ENCODE measurements at regions not wholly inside any gene's neighbourhood (a gene's known extent, or its start where the extent isn't known, plus 50 kb on each side); places are given as distances from the start of the nearest gene placed in this dataset.
"Not testable (repeated sequence)": the region's sequence is repeated elsewhere in the genome, so short reads cannot be mapped to it uniquely, and the experiment has no call there.

DNA sequence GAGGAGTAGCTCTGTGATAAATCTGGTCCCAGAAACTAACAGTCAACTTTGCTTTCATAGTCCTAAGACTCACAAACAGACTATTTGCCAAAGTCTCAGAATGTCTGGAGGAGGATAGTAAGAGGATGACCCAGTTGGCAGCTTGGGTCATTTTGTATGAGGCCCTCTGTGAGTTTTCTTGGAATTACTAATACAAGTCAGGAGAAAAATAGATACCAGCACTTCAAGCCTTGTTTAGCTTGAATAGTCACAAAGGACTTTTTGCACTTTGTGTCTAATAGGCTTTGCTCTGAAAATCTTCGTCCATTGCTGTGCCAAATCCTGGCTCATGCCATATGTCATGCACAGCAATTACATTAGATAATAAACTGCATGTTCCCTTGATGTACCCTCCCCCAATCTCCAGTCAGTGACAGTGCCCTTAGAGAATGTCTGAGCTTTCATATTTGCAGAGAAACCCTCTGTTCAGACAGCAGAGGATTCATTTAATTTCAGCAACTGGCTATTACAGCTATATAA is 612.8 kb downstream of the CSNK1G3 start:
- no peak overlapping the region for H3K4me3 Mint-ChIP-seq
- no peaks in the 10 kb centered on the region for H3K36me3 Mint-ChIP-seq
- no peak for ATAC-seq (ENCODE audit: low read depth)
- no peak for DNase-seq
- POLR2A ChIA-PET, result no interaction called here
- H3K27me3 Mint-ChIP-seq, result no peaks in the 10 kb centered on the region
- no peaks in the 10 kb centered on the region for H3K4me1 Mint-ChIP-seq
- no peak overlapping the region for H3K27ac Mint-ChIP-seq
- H3K9me3 Mint-ChIP-seq, result no peaks in the 10 kb centered on the region

DNA sequence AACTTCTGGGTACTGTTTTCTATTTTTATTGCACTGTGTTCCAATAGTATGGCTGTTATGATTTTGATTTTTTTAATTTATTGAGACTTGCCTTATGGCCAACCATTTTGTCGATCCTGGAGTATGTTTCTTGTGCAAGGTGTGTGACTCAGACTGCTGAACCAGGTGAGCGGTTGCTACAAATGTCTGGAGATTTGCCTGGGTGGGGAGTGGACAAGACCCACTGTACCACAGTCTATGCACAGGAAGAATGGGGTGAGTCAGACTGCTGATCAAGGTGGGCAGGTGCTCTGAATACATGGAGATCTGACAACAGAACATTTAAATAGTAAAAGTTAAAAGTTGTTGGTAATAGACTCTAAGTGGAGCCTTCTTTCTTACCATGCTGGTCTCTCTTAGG is 609.2 kb downstream of the CSNK1G3 start:
- no peak for DNase-seq
- H3K27ac Mint-ChIP-seq, result no peak overlapping the region
- no peaks in the 10 kb centered on the region for H3K36me3 Mint-ChIP-seq
- H3K27me3 Mint-ChIP-seq, result no peaks in the 10 kb centered on the region
- no peak overlapping the region for H3K4me3 Mint-ChIP-seq
- no peaks in the 10 kb centered on the region for H3K4me1 Mint-ChIP-seq
- POLR2A ChIA-PET, result no interaction called here
- ATAC-seq (ENCODE audit: low read depth), result no peak
- no peaks in the 10 kb centered on the region for H3K9me3 Mint-ChIP-seq

DNA sequence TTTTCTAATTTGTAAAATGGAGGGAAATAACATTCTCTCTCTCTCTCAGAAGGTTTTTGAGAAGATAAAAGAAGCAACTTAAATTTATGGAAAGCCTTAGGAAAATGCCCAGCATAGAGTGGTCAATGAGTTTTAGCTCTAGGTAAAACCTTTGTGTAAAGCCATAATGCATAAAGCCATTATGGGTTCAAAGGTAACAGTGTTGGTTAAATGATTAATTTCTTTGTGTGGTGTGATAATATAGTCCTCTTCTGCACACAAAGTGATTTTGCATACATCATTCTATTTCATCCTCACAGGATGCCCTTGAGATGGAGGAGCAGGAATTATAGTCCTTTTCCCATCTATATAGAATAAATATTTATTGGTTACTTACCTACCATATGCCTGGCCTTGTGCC is 602.9 kb downstream of the CSNK1G3 start:
- ATAC-seq (ENCODE audit: low read depth) (no peak), DNase-seq (no peak)
- no peak overlapping the region for H3K4me3 Mint-ChIP-seq
- H3K9me3 Mint-ChIP-seq, result no peaks in the 10 kb centered on the region
- H3K27me3 Mint-ChIP-seq, result no peaks in the 10 kb centered on the region
- no peaks in the 10 kb centered on the region for H3K4me1 Mint-ChIP-seq
- no peaks in the 10 kb centered on the region for H3K36me3 Mint-ChIP-seq
- POLR2A ChIA-PET, result no interaction called here
- no peak overlapping the region for H3K27ac Mint-ChIP-seq

DNA sequence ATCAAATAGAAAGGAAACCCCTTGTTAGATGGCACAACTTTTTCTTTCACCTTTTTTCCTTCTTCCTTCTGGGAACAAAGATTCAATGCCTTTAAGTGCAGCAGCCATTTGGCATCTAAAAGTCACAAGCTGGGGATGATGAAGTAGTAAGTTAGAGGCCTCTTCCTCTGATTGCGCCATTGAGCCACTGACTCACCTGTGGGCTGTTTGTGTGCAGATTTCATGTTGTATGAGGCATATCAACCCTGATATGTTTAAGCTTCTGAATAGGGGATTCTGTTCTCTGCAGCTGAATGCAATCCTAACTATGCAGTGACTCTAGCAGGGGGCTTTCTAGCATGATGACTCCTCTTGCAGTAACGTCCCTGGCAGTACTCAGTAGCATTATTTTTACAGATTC is 599.9 kb downstream of the CSNK1G3 start:
- H3K27me3 Mint-ChIP-seq, result no peaks in the 10 kb centered on the region
- peaks cover 2% of the 10 kb centered on the region for H3K9me3 Mint-ChIP-seq
- ATAC-seq (ENCODE audit: low read depth), result no peak
- no peak overlapping the region for H3K4me3 Mint-ChIP-seq
- H3K36me3 Mint-ChIP-seq, result no peaks in the 10 kb centered on the region
- no peak overlapping the region for H3K27ac Mint-ChIP-seq
- POLR2A ChIA-PET, result no interaction called here
- no peak for DNase-seq
- no peaks in the 10 kb centered on the region for H3K4me1 Mint-ChIP-seq

DNA sequence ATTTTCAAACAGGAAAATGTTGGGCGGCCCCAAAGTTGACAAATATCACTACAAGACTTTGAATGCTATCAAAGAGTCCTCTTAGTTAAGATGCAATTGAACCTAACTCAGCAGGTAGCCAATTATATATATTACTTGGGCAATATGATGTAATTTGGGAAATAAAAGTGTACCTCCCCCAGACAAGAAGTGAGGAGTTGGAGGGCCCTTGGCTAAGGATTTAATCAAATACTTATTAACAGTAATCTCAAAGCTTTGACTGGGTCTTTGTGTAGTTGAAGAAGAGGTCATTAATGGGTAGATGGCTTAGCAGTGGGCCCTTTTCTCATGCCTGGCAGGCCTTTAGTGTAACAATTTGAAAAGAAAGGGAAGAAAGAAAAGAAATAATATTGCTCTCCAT is 599.0 kb downstream of the CSNK1G3 start:
- Mint-ChIP-seq H3K9me3 (peaks cover 2% of the 10 kb centered on the region), H3K27ac (no peak overlapping the region), H3K27me3 (no peaks in the 10 kb centered on the region), H3K36me3 (no peaks in the 10 kb centered on the region), H3K4me3 (no peak overlapping the region), H3K4me1 (no peaks in the 10 kb centered on the region)
- POLR2A ChIA-PET, result no interaction called here
- DNase-seq, result no peak
- ATAC-seq (ENCODE audit: low read depth), result no peak

DNA sequence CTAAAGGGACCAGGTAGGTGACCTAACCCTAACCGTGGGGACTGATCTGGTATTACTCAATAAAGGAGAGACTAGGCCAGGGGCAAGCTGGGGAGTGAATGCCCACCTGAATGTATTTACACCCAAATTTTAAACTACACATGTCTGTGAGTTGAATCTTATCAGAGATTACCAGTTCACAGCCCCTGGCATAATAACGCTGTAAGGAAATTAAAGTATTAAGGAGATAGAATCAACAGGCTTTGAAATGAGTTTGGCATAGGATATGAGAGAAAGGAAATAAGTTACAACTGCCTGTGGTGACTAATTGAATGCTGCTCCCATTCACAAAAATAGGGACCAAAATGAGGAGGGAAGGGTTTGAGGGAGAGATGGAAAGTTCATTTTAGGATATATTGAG is 593.3 kb downstream of the CSNK1G3 start:
- H3K27me3 Mint-ChIP-seq, result no peaks in the 10 kb centered on the region
- no peaks in the 10 kb centered on the region for H3K4me1 Mint-ChIP-seq
- no peaks in the 10 kb centered on the region for H3K36me3 Mint-ChIP-seq
- no peak overlapping the region for H3K4me3 Mint-ChIP-seq
- DNase-seq (no peak), ATAC-seq (ENCODE audit: low read depth) (no peak)
- no peak overlapping the region for H3K27ac Mint-ChIP-seq
- POLR2A ChIA-PET, result no interaction called here
- H3K9me3 Mint-ChIP-seq, result peaks cover 2% of the 10 kb centered on the region

DNA sequence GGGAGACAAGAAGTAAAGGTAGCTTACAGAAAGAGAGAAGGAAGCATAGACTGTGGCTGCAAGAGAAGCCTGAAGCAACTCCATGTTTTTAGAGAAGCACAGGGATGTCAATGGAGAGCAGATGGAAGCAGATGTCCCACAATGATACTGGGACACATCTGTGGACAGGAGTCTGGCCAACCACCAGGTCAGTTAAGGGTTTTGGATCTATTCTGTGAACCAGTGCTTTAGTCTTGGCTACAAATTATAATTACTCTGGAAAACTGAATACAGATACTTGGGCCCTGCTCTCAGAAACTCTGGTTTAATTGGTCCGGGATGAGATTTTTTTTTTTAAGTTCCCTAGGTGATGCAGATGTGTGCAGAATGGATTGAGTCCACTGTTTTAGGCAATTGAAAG is 592.8 kb downstream of the CSNK1G3 start:
- H3K27me3 Mint-ChIP-seq, result no peaks in the 10 kb centered on the region
- POLR2A ChIA-PET, result no interaction called here
- no peaks in the 10 kb centered on the region for H3K36me3 Mint-ChIP-seq
- no peaks in the 10 kb centered on the region for H3K4me1 Mint-ChIP-seq
- H3K4me3 Mint-ChIP-seq, result no peak overlapping the region
- ATAC-seq (ENCODE audit: low read depth), result no peak
- peaks cover 2% of the 10 kb centered on the region for H3K9me3 Mint-ChIP-seq
- DNase-seq, result no peak
- no peak overlapping the region for H3K27ac Mint-ChIP-seq

DNA sequence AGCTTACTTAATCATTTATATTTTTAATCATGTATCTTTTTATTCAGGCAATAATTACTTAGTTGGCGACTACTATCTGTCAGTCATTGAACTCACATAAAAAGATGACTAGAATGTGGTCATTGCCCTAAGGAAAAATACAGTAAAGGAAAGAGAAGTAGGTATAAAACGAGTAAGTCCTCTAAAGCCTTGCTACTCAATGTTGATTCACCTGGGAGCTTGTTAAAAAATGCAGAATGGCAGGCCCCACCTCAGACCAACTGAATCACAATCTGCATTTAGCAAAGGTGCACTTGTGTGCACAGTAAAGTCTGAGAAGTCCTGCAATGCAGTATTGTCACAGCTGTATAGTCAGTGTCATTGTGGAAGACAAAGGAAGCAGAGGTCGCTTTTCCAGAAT is 592.4 kb downstream of the CSNK1G3 start:
- no peaks in the 10 kb centered on the region for H3K36me3 Mint-ChIP-seq
- H3K27me3 Mint-ChIP-seq, result no peaks in the 10 kb centered on the region
- no peak overlapping the region for H3K27ac Mint-ChIP-seq
- no peak overlapping the region for H3K4me3 Mint-ChIP-seq
- H3K9me3 Mint-ChIP-seq, result peaks cover 2% of the 10 kb centered on the region
- no peak for ATAC-seq (ENCODE audit: low read depth)
- POLR2A ChIA-PET, result no interaction called here
- no peaks in the 10 kb centered on the region for H3K4me1 Mint-ChIP-seq
- no peak for DNase-seq

DNA sequence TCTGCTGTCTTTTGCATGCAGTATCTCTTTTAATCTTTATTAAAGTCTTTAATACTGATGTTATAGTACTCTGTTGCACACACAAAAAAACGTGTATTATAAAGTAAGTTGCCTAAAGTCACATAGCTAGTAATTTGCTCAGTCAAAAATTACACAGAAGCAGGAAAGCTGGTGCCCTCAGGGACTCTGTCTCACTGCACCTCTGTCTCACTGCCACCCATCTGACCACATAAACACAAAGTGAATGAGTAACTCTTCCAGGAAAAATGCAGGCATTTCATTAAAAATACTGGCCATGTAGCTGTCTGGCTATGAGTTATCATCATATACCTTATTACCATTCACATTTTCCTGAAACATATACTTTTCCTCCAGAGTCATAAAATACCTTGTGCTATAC is 591.7 kb downstream of the CSNK1G3 start:
- ATAC-seq (ENCODE audit: low read depth), result no peak
- H3K4me1 Mint-ChIP-seq, result no peaks in the 10 kb centered on the region
- DNase-seq, result no peak
- no peaks in the 10 kb centered on the region for H3K27me3 Mint-ChIP-seq
- H3K4me3 Mint-ChIP-seq, result no peak overlapping the region
- no peak overlapping the region for H3K27ac Mint-ChIP-seq
- H3K9me3 Mint-ChIP-seq, result peaks cover 2% of the 10 kb centered on the region
- POLR2A ChIA-PET, result no interaction called here
- no peaks in the 10 kb centered on the region for H3K36me3 Mint-ChIP-seq

DNA sequence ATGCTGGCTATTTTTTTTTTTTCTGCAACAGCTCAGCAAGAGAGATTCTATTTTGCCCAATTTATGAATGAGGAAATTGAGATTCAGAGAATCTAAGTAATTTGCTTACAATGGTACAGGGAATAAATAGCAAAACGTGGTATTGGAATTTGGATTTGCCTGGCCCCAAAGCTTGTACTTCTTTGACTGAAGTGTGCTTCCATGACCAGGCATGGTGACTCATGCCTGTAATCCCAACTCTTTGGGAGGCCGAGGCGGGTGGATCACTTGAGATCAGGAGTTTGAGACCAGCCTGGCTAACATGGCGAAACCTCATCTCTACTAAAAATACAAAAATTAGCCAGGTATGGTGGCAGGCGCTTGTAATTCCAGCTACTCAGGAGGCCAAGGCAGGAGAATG is 591.1 kb downstream of the CSNK1G3 start:
- H3K9me3 Mint-ChIP-seq; H3K4me3 Mint-ChIP-seq; H3K27me3 Mint-ChIP-seq; POLR2A ChIA-PET; DNase-seq; H3K27ac Mint-ChIP-seq; H3K4me1 Mint-ChIP-seq; ATAC-seq (ENCODE audit: low read depth); H3K36me3 Mint-ChIP-seq: not testable (repeated sequence)

DNA sequence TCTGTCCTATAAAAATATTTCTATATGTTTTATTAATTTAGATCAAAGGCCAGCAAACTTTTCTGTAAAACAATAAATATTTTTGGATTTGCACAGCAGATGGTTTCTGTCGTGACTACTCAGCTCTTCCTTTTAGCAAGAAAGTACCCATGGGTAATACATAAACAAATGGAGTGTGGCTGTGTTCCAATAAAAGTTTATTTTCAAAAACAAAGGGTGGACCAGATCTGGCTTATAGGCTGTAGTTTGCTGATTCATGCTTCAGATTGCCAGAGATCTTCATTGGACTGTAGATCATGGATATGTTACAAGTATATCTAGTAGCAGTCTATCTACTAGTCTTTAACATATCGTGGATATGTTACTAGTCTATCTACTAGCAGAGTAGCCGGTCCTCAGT is 590.5 kb downstream of the CSNK1G3 start:
- H3K4me1 Mint-ChIP-seq, result no peaks in the 10 kb centered on the region
- H3K27ac Mint-ChIP-seq, result no peak overlapping the region
- ATAC-seq (ENCODE audit: low read depth), result no peak
- H3K36me3 Mint-ChIP-seq, result no peaks in the 10 kb centered on the region
- no peaks in the 10 kb centered on the region for H3K27me3 Mint-ChIP-seq
- DNase-seq, result no peak
- no peak overlapping the region for H3K4me3 Mint-ChIP-seq
- POLR2A ChIA-PET, result no interaction called here
- no peaks in the 10 kb centered on the region for H3K9me3 Mint-ChIP-seq

DNA sequence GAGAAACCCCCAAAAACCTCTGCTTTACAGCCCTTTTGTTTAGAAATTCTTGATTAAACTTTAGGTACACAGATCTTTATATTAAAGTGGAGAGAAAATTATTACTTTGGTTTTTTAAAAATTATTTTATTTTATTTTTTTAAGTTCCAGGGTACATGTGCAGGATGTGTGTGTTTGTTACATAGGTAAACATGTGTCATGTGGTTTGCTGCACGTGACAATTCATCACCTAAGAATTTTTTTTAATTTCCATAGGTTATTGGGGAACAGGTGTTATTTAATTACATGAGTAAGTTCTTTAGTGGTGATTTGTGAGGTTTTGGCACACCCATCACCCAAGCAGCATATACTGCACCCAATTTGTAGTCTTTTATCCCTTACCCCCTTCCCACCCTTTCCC is 581.7 kb downstream of the CSNK1G3 start:
- Mint-ChIP-seq H3K4me3 (no peak overlapping the region), H3K36me3 (no peaks in the 10 kb centered on the region), H3K9me3 (no peaks in the 10 kb centered on the region), H3K27ac (no peak overlapping the region), H3K27me3 (no peaks in the 10 kb centered on the region), H3K4me1 (no peaks in the 10 kb centered on the region)
- ATAC-seq (ENCODE audit: low read depth) (no peak), DNase-seq (no peak)
- POLR2A ChIA-PET, result no interaction called here

DNA sequence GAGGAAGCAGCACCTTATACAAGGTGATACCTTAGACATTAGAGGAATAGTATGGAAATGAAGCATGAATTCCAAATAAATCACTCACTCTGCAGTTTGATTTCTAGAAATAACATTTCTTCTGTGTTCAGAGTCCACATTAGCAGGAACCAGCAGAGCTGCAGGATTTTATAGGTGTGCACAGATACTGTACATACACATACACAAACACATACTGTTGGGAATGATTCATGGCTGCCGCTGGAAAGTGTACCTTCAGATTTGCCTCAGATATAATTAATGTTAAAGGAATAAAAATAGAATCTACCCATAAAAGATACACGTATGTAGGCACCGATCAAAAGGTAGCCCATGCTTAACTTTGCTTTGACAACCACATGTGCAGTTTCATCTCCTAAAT is 578.1 kb downstream of the CSNK1G3 start:
- Mint-ChIP-seq H3K36me3 (no peaks in the 10 kb centered on the region), H3K9me3 (no peaks in the 10 kb centered on the region), H3K27ac (no peak overlapping the region), H3K4me3 (no peak overlapping the region), H3K4me1 (no peaks in the 10 kb centered on the region), H3K27me3 (no peaks in the 10 kb centered on the region)
- no peak for DNase-seq
- POLR2A ChIA-PET, result no interaction called here
- ATAC-seq (ENCODE audit: low read depth), result no peak

DNA sequence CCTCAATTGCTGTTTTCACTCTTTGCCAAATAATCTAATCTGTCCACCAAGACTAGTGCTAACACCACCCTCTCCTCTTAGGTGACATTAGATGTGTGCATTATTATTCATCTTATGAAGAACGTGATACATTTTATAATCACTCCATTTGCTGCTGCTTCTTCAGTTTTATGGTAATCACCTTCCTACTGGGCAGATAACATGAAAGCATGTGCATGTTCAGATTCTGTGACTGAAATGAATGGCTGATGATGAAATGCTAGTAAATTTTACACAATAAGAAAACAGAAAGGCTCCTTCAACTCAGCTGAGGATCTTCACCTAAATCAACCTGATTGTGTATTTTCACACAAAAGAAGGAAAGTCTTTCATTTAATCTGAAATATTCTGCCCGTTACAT is 577.6 kb downstream of the CSNK1G3 start:
- Mint-ChIP-seq H3K4me3 (no peak overlapping the region), H3K9me3 (no peaks in the 10 kb centered on the region), H3K27ac (no peak overlapping the region), H3K4me1 (no peaks in the 10 kb centered on the region), H3K36me3 (no peaks in the 10 kb centered on the region), H3K27me3 (no peaks in the 10 kb centered on the region)
- DNase-seq, result no peak
- no peak for ATAC-seq (ENCODE audit: low read depth)
- POLR2A ChIA-PET, result no interaction called here

DNA sequence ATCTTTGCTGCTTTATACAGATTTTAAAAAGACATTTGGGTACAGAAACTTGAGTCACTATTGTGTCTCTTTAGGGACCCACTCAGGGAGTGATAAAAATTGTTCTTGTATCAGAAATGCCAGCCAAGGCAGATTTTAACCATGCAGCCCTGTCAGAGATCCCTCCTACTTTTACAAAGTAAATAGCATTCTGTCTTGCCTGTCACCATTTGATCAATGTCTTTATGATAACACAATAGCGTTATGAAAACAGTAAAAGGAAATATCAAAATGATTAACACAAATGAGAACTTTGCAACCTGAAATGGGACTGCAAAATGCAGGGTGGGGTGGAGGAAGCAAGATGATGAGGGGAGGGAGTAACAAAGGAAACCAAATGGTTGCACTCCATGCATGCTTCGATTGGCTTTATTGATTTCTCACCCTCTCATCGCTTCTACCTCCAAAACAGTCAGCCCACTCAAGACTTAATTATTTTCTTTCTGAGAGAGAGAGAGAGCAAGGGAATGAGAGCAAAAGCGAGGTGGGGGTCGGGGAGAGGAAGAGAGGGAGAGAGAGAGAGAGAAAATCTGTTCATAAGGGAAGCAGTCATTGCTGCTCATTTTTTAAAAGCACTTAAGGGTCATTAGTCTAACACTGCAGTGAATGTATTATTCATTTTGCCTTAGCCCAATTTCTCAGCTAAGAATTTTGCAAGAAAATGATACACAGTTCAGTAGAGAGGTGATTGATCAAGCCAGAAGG is 576.5 kb downstream of the CSNK1G3 start:
- H3K36me3 Mint-ChIP-seq, result no peaks in the 10 kb centered on the region
- ATAC-seq (ENCODE audit: low read depth) (no peak), DNase-seq (no peak)
- no peaks in the 10 kb centered on the region for H3K9me3 Mint-ChIP-seq
- H3K27ac Mint-ChIP-seq, result no peak overlapping the region
- no peak overlapping the region for H3K4me3 Mint-ChIP-seq
- H3K27me3 Mint-ChIP-seq, result no peaks in the 10 kb centered on the region
- POLR2A ChIA-PET, result no interaction called here
- H3K4me1 Mint-ChIP-seq, result no peaks in the 10 kb centered on the region

Data from activated naive CD8-positive, alpha-beta T cell treated with anti-CD3 and anti-CD28 coated beads, Interleukin-2, amount 10 ng/mL, durations not matched to agents 7 days and 5 days (primary cell).